AG10803 (cell line): ENCODE measurements at regions not wholly inside any gene's neighbourhood (a gene's known extent, or its start where the extent isn't known, plus 50 kb on each side); places are given as distances from the start of the nearest gene placed in this dataset.
"Not testable (repeated sequence)": the region's sequence is repeated elsewhere in the genome, so short reads cannot be mapped to it uniquely, and the experiment has no call there.

Experiments used
- DNase-seq: peaks from one replicate; pipeline ENCODE4 v3.0.0; 2010; ENCODE audit warnings: low read depth
- H3K4me3 ChIP-seq: 2 replicates; pipeline ENCODE4 v1.5.1; 2011; ENCODE audit warnings: mild to moderate bottlenecking, low read length, control low read depth
- TF ChIP-seq, protein P1 (sequence below): conservative IDR thresholded peaks from 2 replicates; pipeline ENCODE4 v1.5.1; 2011; ENCODE audit warnings: mild to moderate bottlenecking, low read length, control low read depth, inconsistent platforms

DNA sequence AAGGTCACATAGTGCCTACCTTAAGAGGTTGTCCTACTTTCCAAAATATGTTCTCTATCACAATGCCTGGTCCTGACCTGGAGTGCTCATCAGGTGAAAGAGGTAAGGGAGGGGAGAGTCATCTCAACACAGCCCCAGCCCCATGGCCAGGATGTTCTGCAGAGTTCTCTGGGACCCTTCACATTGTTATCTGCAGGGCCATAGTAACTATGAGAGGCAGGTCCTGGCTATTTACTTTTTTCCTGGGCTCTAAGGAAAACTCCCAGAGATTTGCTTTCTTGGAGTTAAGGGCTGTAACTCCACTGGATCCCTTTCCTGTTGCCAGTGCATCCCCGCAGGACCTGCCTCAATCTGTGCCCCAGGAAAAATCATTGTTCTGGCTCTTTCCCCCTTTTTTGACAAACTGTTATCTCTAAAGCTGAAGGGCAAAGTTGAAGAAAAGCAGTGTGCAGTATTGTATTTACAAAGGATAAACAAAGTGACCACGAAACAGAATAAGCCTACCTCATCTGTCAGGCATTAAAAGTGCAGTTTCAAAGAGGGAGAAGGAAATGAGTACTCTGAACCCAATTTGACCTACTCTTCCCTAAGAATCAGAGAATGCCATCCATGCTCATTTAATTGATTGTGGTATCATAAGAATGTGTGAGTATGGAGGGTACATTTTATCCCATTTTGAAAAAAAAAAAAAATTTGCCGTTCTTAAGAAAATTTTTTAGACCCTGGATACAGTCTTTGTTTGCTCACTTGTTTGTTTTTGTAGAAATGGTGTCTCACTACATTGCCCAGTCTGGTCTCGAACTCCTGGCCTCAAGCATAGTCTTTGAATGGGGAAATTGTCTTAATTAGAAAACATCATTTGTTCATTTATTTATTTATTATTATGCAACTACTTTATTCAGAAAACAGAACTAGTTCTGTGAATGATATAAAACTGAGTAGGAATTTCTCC lies 149.6 kb downstream of the RHOU start:
- no peak overlapping the region for H3K4me3 ChIP-seq
- TF ChIP-seq, protein P1, sequence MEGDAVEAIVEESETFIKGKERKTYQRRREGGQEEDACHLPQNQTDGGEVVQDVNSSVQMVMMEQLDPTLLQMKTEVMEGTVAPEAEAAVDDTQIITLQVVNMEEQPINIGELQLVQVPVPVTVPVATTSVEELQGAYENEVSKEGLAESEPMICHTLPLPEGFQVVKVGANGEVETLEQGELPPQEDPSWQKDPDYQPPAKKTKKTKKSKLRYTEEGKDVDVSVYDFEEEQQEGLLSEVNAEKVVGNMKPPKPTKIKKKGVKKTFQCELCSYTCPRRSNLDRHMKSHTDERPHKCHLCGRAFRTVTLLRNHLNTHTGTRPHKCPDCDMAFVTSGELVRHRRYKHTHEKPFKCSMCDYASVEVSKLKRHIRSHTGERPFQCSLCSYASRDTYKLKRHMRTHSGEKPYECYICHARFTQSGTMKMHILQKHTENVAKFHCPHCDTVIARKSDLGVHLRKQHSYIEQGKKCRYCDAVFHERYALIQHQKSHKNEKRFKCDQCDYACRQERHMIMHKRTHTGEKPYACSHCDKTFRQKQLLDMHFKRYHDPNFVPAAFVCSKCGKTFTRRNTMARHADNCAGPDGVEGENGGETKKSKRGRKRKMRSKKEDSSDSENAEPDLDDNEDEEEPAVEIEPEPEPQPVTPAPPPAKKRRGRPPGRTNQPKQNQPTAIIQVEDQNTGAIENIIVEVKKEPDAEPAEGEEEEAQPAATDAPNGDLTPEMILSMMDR = no peak
- DNase-seq = no peak

DNA sequence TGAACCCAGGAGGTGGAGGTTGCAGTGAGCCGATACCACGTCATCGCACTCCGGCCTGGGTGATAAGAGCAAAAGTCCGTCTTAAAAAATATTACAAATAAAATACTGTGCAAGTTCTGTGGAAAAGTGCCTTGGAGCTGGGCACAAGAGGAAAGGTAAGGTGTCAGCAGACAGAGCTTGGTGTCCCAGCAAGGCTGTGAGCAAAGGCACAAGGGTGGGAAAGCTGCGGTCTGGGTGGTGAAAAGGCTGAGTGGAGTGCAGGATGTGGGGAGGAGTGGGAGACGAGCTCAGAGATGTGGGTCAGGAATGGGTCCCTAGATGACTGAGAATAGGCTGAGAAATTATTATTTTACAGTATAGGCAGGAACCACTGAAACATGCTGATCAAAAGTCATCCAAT lies 150.6 kb downstream of the RHOU start:
- H3K4me3 ChIP-seq = no peak overlapping the region
- no peak for DNase-seq
- TF ChIP-seq, protein P1 = no peak

DNA sequence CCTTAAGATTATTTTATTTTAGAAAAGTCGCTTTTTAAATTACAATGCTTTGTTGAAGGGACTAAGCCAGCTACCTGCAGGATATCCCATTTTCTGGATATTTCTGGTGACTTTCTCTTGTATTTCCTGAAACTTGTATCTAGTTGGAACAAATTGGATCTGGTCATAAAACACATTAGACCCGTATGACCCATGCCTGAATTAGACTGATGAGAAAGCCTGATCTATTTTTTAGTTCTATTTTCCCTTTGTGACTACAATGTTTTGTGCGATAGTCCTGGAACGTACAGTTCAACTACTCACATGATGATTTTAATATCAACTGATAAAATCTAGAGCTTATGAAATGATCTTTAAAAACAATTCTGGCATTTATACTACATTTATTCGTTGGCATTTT lies 151.8 kb downstream of the RHOU start:
- TF ChIP-seq, protein P1 = no peak
- DNase-seq = no peak
- H3K4me3 ChIP-seq = no peak overlapping the region

DNA sequence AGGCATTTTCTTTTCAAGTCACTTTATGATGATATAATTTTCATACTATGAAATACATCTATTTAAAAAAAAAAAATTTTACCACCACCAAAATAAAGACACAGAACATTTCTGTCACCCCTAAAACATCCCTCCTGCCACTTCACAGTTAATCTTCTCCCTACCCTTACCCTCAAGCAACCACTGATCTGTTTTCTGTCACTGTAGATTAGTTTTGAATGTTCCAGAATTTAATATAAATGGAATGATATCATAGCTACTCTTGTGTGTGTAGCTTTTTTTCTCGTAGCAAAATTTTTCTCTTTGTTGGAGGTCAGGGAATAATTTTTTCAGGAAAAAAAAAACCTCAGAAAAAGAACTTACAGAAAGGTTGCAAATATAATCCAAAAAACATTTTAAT lies 152.7 kb downstream of the RHOU start:
- no peak for DNase-seq
- TF ChIP-seq, protein P1 = no peak
- no peak overlapping the region for H3K4me3 ChIP-seq

DNA sequence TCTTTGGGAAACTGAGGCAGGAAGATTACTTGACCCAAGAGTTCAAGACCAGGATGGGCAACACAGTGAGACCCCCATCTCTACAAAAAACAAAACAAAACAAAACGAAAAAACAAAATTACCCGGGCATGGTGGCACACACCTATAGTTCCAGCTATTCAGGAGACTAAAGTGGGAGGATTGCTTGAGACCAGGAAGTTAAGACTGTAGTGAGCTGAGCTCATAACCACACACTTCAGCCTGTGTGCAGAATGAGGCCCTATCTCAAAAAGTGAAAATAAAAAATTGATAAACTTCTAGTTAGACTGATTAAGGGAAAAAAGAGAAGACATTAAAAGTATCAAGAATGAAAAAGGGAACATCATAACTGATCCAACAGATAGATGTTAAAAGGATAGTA lies 154.0 kb downstream of the RHOU start:
- no peak overlapping the region for H3K4me3 ChIP-seq
- no peak for DNase-seq
- TF ChIP-seq, protein P1 = no peak

DNA sequence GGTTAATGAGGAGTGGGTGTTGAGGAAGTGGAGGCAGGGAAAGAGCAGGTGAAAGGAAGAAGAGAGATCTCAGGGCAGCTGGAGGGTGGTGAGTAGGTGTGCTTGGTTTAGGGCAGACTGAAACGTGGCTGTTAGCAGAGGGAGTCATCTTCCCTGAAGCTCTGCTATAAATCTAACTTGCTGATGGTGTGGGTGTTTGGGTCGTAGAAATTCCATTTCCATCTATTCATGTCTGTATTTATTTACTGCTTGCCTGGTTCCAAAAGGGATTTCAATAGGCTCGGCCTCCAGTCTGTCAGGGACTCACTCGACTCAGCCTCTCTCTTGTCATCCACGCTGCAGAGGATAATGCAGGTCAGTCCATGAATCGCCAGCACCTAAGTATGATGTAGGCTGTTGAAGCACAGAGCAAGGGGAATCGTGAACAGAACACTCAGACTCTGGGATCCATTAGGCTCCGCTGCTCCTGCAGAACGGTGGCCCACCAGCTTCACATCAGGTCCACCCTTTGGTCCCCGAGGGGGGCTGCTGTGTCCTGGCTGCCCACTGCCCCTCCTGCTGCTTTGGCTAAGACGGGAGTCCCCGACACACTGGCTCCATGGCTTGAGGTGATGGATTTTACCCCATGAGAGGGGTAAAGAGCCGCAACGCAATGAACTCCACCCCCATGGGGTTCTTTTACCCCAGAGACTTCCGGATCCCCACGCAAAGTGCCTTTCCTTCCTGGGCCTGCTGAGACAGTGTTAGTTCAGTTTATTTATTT lies 156.2 kb downstream of the RHOU start:
- H3K4me3 ChIP-seq = no peak overlapping the region
- DNase-seq = no peak
- TF ChIP-seq, protein P1 = no peak

DNA sequence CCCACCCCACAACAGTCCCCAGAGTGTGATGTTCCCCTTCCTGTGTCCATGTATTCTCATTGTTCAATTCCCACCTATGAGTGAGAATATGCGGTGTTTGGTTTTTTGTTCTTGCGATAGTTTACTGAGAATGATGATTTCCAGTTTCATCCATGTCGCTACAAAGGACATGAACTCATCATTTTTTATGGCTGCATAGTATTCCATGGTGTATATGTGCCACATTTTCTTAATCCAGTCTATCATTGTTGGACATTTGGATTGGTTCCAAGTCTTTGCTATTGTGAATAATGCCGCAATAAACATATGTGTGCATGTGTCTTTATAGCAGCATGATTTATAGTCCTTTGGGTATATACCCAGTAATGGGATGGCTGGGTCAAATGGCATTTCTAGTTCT lies 156.9 kb downstream of the RHOU start:
- DNase-seq, H3K4me3 ChIP-seq: not testable (repeated sequence)
